Activated CD4-positive, alpha-beta T cell treated with anti-CD3 and anti-CD28 coated beads for 48 hours (primary cell): ENCODE measurements at regions not wholly inside any gene's neighbourhood (a gene's known extent, or its start where the extent isn't known, plus 50 kb on each side); places are given as distances from the start of the nearest gene placed in this dataset.

ENCODE experiments used
- DNase-seq: peaks from one replicate; pipeline ENCODE4 v3.0.0-alpha.2; 2020

DNA sequence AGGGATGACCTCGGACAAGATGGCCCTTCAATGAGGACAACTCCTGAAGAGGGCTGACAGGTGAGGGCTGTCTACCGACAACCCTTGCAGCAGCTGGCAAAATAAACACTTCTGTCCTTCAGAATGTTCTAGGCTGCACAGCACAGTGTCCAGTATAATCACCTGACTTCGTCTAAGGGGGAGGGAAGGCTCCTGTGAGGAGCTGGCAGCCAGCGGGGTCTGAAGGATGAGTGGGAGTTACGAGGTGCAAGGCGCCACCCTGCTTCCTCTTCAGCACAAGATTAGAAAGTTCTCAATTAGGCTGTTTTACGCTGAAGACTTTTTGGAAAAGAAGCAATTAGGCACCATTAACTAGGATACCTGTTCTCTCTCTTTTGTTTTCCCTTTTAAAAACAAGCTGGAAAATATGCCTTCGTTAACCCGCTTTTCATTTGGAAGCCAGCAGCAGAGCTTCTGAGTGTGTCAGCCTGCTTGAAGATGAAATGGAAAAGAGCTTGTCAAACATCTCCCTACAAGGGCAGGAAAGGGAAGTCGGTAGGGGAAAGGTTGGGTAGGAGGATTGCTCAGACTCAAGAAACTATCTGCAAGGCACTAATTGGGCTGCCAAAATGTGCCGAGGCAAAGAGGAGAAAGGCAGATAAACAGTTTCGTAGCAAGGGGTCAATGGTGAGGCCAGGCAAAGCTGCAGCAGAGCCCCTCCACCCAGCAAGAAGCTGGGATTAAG, 592.2 kb upstream of the CADM1 start:
- no peak for DNase-seq

DNA sequence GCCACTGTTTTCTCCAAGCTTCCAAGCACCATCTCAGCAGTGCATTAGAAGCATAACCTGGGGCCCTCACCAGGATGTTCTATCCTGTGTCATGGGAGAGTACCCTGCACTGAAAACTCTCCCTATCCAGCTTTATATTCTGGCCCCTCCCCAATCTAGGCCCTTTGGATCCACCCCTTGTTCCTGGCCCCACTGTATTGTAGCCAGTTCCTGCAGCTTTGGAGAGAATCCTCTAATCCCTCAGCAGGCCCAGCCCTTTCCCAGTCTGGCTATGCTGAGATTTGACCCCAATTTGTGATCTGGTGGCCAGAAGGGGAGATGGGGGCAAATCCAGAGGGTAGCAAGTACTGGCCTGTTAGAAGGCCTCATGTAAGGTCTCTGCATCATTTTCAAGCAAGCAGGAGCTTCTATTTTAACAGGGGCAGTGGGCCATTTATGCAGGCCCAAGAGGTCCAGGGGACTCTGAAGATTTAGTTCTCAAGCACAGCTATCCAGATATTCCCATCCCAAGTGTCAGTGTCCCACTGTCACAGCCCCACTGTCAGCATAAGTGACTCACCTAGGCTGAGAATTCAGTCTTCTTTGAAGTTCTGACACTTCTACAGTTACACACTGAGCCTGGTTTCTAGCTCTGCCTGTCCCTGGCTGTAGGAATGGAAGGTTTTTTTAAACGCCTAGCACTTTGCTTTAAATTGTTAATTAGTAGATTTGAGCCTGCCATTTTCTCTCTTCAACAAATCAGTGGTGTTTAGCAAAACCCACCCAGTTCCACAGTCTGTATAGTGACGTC, 589.5 kb upstream of the CADM1 start:
- DNase-seq: no peak

DNA sequence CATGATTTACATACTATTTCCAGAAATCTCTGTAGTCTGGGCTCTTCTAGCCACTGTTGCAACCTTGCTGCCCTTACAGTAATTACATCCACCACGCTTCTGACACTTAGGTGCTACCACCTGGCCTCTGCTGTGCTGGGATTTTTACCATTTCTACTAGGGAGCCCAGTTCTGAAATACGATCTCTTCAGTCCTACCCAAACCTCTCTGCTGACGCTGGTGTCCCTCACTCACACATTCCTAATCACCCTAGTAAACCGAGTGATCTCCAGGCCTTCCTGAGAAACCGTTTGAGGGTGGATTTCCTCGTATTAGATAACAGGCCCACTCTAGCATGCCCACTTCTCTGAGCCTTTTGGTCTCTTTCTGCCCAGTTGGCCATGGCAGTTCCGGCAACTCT, 588.9 kb upstream of the CADM1 start:
- no peak for DNase-seq

DNA sequence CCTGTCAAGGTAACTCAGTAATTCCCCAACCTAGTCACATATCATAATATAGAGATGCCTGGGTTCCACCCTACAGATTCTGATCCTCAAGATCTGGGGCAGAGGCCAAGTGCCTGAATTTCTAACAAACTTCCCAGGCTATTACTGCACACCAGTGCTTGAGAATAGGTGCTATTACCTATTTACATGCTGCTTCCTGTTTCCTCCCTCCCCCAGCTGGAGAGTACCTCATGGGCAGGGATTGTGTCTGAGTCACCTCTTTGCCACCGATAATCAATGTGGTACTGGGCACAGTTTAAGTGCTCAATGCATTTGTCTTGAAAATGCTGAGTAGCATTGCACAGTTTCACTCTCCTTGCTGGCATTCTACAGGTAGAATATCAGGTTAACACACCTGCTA, 582.2 kb upstream of the CADM1 start:
- no peak for DNase-seq

DNA sequence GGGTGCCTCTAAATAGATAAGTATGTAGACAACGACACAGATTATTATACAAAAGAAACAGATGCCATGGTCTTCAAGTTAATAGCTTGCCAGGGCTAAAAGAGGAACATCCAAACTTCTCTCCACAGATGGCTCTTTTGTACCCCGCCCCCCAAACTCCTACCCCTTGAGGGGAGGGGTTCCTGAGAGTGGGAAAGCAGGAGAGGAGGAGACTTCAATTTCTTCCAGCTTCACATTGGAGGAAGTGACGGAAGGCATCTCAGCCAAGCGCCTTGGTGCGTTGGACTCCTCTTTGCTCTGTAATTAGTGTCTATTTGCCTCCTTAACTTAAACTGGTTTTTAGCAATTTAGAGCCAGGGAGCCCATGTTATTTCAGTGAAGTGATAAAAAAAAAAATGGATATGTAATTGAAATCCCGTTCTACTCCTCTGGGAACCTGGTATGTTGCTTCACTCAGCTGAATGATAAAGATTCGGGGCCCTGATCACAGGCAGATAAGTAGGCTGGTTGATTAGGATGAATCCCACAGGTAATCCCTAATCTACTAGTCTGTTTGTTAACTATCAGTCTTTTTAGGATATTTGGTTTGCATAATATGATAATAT, 580.9 kb upstream of the CADM1 start:
- no peak for DNase-seq

DNA sequence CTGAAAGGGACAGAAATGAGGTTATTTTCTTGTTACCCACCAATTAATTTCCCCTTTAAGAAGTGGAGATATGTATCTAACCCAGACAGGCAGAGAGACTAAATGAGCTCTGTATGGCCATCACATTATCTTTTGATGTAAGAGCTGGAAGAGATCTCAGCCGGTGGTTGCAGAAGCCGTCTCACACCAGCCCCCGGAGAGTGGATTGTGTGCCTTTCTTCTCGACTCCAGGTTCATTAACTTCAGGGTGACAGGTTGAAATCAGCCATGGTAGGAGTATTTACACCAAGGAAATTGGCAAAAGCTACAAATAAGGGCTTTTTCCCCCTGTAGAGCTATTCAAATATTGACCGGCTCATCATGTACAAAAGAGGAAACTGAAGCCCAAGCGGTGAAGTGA, 580.3 kb upstream of the CADM1 start:
- DNase-seq: no peak

DNA sequence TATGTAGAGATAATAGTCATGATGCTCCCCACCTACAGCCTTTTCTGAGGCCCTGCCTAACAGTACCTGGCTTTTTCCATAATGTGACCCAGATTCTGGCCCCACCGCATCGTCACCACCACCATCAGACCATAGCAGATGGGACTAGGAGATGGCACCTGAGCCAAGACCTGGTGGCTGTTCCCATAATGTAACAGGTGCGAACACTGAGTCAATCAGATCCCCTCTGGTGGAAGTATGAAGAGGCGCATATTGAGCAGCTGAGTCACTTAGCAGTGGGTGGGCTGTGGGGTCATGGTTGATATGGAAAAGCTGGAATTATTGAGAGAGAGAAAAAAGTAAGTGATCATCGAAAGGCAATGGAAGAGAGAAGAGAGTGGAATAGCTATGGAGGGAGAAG, 578.0 kb upstream of the CADM1 start:
- no peak for DNase-seq

DNA sequence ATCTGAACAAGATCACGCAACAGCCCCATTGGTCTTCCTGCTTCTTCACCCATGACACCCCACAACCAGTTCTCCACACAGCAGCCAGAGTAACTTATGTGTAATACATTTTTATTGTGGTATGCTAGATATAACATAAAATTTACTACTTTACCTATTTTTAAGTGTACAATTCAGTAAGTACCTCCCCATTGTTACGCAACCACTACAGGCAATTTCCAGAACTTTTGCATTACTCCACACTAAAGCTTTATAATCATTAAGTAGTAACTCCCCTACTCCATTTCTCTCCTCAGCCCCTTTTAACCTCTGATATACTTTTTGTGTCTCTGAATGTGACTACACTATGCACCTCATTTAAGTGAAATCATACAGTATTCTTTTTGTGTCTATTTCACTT, 575.4 kb upstream of the CADM1 start:
- no peak for DNase-seq

DNA sequence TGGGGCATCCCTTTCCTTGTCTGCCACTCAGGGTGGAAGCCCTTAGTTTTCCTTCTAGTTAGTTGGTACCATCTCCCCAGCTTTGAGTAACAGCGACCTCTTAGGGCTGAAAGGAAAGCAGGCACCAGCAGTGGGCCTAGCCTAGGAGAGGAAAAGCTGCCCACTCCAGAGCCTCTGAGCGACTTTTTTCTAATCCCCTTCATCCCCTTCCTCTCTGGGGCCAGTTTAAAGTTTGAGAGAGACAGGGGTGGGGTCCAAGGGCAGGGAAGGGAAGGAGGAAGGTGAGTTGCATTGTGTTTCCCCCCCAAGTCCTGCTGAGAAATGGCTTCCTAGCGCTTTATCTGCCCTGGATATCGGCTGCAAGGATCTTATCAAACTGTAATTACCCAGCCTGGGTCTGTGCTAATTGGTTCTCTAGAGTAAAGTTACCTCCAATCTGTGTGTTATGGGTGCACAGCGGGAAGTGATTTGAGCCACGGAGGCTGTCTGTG, 573.9 kb upstream of the CADM1 start:
- no peak for DNase-seq

DNA sequence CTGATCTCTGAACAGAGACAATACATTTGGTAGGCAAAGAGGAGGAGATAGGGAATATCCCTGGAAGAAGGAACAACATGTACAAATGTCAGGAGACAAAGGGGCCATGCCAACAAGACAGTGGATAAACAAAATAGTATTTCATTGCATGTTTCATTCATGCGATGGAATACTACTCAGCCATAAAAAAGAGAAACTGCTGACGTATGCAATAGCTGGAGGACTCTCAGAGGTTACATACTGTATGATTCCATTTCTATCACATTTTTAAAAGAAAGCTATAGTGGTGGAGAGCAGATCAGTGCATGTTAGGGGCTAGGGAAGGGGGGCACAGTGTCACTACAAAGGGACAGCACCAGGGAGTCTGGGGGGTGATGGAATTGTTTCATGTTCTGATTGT, 572.9 kb upstream of the CADM1 start:
- no peak for DNase-seq

DNA sequence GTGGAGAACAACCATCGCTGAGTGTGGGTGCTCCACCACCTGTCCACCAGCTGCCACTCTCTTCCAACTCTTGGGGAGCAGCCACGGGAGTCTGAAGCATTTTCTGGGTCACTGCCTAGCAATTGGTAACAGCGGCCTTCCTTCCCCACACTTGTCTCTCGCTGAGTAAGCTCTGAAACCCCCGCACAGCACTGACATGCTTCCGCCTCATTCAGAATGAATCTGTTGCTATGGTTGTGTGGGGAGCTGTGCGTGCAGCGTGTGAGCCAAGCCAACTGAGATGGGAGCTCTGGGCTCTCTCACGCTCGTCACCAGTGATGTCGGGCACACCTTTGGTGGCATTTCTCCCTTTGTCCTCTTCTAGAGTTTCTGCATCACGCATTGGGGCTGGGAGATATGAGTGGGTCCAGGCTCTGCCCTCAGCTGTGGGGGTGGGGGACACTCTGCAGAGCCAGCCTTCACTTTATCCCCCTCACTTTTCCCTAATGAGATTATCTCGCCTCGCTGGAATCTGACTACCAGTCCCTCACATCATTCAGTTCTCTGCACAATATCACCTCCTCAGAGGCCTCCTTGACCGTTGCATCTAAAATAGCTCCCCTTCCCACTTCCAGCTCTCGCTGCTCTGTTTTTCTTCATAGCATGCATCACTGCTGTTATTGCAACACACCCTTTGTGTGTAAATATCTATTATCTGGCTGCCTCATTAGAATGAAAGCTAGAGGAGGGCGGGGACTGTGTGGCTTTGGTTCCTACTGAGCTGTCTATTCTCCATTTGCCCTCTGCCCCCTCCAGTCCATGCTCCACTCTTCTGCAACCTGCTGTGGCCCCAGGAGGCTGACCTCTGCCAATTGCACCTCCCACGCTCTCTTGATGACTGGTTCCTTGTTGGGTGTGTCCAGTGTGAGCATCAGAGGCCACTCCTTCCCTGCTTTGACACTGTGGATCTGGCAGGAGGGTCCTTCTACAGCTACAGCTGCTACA, 569.9 kb upstream of the CADM1 start:
- DNase-seq: no peak

DNA sequence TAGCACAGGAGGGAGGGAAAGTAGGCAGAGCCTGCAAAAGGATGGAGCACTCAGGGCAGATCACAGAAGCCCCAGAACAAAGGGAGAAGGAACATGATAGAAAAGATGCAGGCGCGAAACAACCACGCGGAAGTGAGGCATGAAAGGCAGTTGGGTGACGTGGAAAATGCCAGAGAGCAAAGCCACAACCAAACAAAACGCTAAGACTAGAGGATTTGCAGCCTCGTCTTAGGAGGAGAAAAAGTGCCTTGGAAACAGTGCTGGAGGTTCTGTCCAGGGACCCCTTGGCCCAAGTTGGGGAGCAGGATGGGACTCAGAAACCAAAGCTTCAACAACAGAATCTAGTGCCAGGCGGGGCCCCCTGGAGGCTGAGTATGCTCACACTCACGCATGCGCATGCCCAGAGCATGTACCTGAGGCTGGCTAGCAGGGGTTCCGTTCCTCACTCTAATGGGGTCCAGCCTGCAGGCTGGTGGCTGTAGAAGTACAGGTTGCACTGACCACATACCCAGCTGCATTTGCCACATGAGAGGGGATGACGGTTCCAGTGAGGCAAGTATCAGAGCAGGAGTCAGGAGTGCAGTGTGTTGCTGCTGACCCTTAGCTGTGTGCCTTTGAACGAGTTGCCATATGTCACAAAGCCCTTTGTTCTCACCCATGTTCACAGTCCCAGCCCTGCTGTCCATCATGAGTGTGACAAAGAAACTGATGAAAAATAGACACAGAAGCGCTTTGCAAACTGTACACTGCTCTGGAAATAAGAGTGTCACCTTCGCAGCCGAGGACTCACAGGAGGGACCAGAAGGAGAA, 568.6 kb upstream of the CADM1 start:
- DNase-seq: no peak

DNA sequence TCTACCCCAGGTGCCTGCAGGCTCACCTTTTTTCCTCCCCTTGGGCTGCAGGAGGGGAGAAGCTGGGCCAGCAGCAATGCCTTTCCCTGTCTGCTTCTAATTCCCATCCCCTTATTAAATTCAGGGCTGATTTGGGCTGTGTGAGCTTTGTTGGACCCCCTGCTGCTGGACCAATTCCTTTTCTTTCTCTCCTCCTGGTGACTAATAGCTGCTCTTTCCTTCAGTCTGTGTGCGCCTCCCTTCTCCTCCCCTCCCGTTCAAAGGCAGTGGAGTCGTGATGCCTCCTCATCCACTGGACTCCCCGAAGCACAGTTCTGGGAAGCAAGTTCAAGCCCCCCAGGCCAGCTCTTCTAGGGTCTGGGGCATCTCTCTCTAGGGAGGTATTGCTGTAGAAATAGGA, 567.9 kb upstream of the CADM1 start:
- DNase-seq: no peak

DNA sequence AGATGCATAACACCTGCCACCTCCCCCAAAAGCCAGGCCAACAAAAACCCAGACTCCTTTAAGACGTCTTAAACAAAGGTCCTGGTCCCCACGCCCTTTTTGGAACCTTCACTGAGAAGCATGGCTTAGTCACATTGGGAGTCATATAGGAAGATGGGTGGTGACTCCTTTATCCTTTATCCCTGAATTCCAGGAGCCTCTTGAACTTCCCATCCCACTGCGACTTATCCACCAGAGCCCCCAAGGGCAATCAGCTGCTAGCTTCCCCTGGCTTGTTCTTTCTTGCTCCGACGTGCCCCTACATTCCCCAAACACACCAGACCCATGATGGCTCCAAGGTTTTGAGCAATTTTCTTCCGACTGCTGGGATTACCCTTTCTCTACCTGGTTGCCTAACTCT, 567.0 kb upstream of the CADM1 start:
- DNase-seq: no peak

DNA sequence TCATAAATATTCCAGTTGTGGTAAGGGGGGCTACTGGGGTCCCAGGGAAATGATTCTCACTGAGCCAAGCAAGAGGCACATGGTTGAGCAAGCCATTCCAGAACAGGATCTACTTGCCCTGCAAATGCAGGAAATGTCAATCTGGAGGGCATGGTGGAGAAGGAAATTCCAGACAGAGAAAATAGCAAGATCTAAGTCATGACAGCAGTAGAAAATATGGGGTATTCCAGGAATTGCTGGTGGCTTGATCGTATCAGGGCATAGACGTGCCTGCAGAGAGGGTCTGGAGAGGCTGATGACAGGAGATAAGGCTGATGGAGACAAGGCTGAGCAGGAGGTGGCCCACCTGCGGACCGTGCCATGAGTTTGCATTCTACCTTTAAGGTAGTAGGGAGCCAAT, 566.3 kb upstream of the CADM1 start:
- no peak for DNase-seq

DNA sequence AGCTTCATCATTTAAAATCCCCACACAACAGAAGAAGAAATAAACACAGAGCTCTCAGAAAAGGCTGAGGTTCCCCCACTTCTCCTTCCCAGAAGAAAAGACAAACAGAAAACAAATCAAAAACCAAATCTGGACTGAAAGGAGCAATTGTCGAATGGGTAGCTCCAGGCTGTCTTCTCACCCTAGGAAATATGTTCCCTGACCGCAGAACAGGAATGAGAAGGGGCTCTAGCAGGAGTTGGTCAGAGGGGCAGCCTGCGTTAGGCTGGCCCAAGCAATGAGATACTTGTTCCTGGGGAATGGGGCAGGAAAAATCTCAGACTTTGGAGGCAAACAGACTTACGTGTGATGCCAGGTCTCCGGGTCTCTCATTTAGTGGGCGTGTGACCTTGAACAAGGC, 562.6 kb upstream of the CADM1 start:
- DNase-seq: no peak

DNA sequence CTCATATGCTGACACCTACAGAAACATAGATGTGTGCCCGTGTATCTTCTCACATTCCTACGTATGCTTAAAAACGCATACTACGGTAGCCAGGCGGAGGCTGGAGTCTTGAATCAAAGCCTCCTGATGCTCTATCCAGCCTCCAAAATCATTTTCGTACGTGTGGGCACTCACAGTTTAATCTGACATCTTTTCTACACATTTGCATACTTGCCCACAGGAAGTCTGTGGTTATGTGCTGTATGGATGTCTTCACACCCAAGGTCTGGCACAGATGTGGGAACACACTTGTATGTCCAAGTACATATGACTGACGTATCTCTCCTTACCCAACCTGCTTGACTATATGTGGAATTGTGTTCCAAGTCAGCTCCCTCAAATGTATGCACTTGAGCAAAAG, 561.8 kb upstream of the CADM1 start:
- no peak for DNase-seq

DNA sequence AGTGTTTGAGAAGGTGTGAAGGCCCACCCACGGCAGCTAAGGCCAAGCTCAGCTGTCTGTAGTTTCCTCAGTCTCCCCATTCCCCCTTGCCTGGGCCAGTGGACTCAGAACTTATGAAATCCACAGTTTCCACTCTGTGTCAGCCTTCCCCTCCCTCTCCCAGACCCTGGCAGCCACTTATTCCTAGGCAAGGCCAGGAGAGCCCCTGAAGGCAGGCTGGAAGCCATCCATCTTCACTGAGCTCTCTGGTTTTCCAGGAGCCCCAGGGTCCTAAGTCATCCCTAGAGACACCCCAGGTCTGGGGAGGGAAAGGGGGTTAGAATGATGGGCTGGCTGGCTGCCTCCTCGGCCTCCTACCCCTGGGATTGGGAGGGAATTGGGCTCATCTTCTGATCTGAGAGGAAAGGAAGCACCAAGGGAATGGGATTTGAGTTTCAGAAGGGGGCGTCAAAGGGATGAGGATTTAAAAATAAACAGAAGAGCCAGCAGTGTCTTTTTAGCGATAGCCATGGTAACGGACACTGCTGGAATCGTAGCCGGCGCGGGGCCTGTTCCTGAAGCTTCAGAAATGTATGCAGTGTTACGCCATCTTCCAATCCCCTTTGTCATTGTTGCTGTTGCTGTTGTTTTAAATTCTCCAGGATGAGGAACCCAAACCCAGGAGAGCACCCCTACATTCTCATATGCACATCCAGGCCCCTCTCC, 561.1 kb upstream of the CADM1 start:
- no peak for DNase-seq

DNA sequence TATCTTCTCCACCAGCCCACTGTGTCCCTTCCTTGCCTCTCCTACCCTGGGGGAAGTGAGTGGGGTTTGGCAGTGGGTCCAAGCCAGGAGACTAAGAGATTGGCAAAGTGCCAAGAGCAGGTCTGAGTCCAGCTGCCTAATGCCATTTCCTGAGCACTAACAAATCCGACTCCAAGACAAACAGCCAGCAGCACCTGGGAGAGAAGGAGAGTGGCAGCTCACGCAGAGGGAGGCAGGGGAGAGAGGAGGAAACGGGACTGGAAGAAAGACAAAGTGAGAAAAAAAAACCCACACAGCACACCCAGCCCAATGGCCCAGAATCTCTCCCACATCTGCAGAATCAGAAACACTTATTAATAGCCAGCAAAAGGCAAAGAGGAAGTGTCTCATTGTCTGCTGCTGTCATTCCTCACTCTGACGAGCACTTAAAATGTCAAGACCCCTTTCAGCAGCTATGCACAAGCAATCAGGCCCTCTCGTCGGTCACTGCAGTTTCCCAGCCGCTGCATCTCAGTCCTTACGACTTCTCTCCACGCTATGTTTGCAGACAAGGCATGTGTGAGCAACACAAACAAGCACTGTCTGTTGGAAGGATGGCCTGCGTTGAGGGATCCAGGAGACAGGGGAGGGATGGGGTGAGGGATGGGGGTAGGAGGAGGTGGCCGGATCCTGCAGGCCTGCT, 558.4 kb upstream of the CADM1 start:
- no peak for DNase-seq

DNA sequence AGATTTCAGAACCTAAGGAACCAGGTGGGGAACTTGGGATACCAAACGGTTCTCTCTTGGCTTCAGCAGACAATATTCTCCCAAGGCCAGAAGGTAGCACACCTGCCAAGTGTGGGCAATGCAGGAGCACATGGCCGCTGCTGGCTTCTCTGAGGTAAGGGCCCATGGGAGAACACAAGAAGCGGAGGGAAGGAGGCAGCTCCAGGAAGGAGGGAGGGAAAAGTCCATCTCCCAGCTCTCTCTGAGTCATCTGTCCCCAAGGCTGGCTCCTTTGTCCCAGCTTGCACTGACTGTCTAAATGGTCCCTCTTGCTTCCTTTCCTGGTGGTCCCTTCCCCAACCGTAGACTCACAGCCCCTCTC, 557.9 kb upstream of the CADM1 start:
- no peak for DNase-seq

DNA sequence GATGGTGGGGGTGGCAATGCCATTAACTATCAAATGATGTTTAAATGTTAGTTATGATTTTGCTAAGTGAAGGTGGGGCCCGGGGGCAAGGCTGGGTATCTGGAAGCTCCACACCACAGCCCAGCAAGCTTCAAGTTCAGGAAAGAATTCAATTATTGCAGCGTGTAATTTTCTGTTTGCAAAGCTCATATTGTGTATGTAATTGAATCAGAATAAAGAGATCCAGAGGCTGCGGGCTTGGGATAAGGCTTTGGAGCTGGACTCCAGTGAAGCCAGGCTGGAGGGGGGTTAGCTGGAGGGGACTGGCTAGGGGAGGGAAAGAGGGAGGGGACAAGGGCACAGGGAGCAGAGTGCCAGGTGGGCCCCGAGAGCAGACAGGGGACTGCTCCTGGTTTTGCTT, 557.1 kb upstream of the CADM1 start:
- DNase-seq: no peak
